ENCODE measurements at regions not wholly inside any gene's neighbourhood (a gene's known extent, or its start where the extent isn't known, plus 50 kb on each side); places are given as distances from the start of the nearest gene placed in this dataset.
A peak's percentile ranks its signal among the peaks of the same experiment; 100 is the strongest.

DNA sequence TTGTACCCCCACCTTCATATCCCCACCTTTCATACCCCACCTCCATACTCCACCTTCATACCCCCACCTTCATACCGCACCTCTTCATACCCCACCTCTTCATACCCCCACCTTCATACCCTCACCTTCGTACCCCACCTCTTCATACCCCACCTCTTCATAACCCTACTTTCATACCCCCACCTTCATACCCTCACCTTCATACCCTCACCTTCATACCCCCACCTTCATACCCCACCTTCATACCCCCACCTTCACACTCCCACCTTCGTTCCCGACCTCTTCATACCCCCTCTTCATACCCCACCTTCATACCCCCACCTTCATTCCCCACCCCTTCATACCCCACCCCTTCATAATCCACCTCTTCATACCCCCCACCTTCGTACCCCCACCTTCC, 92.9 kb upstream of the NAA20 start:
- Histone ChIP-seq H3K27ac (no peak overlapping the region), H3K4me3 (no peak overlapping the region), H3K36me3 (no peaks in the 10 kb centered on the region), H3K27me3 (no peaks in the 10 kb centered on the region), H3K9me3 (no peaks in the 10 kb centered on the region), H3K4me1 (no peaks in the 10 kb centered on the region)
- no peak for DNase-seq (ENCODE audit: low spot score in 2 of 2)
- intact Hi-C loops (cut with DNase I) = no loop called here
- TF ChIP-seq, protein P1, sequence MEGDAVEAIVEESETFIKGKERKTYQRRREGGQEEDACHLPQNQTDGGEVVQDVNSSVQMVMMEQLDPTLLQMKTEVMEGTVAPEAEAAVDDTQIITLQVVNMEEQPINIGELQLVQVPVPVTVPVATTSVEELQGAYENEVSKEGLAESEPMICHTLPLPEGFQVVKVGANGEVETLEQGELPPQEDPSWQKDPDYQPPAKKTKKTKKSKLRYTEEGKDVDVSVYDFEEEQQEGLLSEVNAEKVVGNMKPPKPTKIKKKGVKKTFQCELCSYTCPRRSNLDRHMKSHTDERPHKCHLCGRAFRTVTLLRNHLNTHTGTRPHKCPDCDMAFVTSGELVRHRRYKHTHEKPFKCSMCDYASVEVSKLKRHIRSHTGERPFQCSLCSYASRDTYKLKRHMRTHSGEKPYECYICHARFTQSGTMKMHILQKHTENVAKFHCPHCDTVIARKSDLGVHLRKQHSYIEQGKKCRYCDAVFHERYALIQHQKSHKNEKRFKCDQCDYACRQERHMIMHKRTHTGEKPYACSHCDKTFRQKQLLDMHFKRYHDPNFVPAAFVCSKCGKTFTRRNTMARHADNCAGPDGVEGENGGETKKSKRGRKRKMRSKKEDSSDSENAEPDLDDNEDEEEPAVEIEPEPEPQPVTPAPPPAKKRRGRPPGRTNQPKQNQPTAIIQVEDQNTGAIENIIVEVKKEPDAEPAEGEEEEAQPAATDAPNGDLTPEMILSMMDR (IDR thresholded peaks at IDR 0.05) = no peak

DNA sequence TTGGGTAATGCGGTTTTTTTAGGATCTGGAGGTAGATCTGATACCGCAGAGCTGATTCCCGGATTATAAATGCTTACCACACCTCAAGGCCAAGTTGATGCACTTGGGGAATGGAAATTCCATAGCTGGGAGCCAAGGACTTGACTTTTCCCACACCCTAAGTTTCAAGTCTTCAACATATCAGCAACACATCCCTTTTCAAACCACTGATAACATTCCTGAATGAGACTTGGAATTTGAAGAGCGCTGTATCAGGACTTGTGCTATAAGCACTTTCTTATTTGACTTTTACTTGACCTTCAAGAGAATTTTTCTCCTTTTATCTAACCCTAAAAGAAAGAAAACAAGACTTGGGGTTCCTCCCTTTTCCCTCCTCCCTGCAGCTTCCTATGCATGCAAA, 90.6 kb upstream of the NAA20 start:
- H3K4me3 ChIP-seq = no peak overlapping the region
- TF ChIP-seq, protein P1 (IDR thresholded peaks at IDR 0.05) = no peak
- no peaks in the 10 kb centered on the region for H3K36me3 ChIP-seq
- no peaks in the 10 kb centered on the region for H3K27me3 ChIP-seq
- no peak overlapping the region for H3K27ac ChIP-seq
- intact Hi-C loops (cut with DNase I) = no loop called here
- no peaks in the 10 kb centered on the region for H3K9me3 ChIP-seq
- DNase-seq (ENCODE audit: low spot score in 2 of 2) = no peak
- H3K4me1 ChIP-seq = no peaks in the 10 kb centered on the region

DNA sequence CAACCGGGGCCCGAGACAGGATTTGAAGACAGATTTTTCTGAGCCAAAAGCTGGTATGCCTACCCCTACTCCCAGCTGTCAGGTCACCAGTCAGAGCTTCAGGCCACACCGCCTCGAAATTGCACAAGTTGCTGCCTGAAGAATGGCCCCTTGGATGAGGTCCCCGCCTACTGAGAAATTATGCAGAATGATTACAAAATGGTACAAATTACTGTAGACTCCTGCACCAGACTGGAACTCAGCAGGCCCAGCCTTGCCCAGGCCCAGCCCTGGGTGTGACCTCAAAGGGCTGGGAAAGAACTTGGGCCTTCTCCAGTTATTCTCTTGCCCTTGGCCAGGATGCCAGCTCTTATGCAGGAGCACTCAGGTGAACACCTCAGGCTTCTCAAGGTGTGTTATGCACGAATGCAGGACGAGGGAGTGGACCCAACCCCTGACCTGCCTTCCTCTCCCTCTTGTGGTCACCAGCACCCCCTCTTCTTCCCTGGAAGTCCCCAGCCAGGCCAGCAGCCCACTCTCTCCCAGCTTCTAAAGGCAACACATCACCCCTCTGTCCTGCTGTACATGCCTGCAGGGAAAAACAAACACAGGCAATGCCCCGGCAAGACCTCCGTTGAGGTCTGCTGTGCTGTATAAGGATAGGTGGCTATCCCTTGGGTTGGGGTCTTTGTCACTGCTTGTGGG, 88.7 kb upstream of the NAA20 start:
- Histone ChIP-seq H3K36me3 (no peaks in the 10 kb centered on the region), H3K27ac (no peak overlapping the region), H3K9me3 (no peaks in the 10 kb centered on the region), H3K4me1 (peaks cover 0 to 3% of the 10 kb centered on the region in 2 donors), H3K27me3 (no peaks in the 10 kb centered on the region), H3K4me3 (no peak overlapping the region)
- TF ChIP-seq, protein P1 (IDR thresholded peaks at IDR 0.05) = no peak
- DNase-seq (ENCODE audit: low spot score in 2 of 2) = no peak
- intact Hi-C loops (cut with DNase I) = no loop called here

DNA sequence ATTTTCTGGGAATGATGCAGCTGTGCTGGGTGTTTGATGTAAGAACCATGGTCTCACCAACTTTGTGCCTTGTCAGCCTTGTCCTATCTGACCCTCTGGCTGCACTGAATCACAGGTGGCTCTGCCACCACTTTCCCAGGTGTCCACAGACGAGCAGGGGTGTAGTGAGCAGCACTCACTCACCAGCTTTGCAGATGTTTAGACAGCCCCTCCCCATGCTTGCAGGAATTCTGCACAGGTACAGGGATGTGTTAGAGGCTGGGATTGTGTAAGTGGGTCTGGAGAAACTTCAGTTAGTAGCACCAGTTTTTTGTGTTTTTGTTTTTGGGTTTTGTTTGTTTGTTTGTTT, 88.2 kb upstream of the NAA20 start:
- TF ChIP-seq, protein P1 (IDR thresholded peaks at IDR 0.05) = no peak
- Histone ChIP-seq H3K4me1 (peaks cover 0 to 3% of the 10 kb centered on the region in 2 donors), H3K27ac (peak overlapping the region in 1 of 2 donors; percentile 19)

DNA sequence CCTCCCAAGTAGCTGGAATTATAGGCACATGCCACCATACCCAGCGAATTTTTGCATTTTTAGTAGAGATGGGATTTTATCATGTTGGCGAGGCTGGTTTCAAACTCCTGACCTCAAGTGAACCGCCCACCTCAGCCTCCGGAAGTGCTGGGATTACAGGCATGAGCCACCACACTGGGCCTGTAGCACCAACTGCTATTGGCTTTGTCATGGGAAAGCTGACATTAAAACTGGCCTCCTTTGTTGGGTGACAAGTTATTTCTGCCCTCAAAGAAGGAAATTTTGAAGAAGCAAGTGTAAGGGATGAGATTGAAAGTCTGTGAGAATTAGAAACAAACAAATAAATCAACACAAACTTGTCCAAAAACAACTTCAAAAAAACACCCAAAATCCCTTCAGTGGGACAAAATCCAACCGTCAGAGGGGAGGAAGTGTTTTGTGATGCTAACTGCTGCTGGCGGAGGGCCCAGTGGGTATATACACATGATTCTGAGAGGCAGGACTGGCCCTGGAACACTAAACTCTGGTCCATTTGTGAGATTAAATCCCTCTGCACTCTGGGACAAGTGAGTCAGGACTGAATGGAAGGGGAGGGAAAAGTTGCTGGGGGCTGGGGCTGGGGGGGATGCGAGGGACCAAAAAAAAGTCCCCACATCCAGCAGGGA, 87.5 kb upstream of the NAA20 start:
- DNase-seq (ENCODE audit: low spot score in 2 of 2) = no peak
- TF ChIP-seq, protein P1 (IDR thresholded peaks at IDR 0.05) = no peak
- intact Hi-C loops (cut with DNase I) = no loop called here
- Histone ChIP-seq H3K27ac (peak overlapping the region; percentile 19 to 41), H3K36me3 (no peaks in the 10 kb centered on the region), H3K9me3 (no peaks in the 10 kb centered on the region), H3K4me3 (no peak overlapping the region), H3K27me3 (no peaks in the 10 kb centered on the region), H3K4me1 (peaks cover 0 to 3% of the 10 kb centered on the region in 2 donors)

More for the DNA sequence above, 88.2 kb upstream of the NAA20 start:
- H3K4me3 ChIP-seq = no peak overlapping the region
- no peaks in the 10 kb centered on the region for H3K9me3 ChIP-seq
- no peak for DNase-seq (ENCODE audit: low spot score in 2 of 2)
- intact Hi-C loops (cut with DNase I) = no loop called here
- no peaks in the 10 kb centered on the region for H3K27me3 ChIP-seq
- H3K36me3 ChIP-seq = no peaks in the 10 kb centered on the region
